ENCODE measurements at regions not wholly inside any gene's neighbourhood (a gene's known extent, or its start where the extent isn't known, plus 50 kb on each side); places are given as distances from the start of the nearest gene placed in this dataset.
"Not testable (repeated sequence)": the region's sequence is repeated elsewhere in the genome, so short reads cannot be mapped to it uniquely, and the experiment has no call there.

- TF ChIP-seq POLR2AphosphoS5 (IDR thresholded peaks at IDR 0.05; ENCODE audit: low read depth); CTCF (conservative IDR thresholded peaks at IDR 0.05; ENCODE audit: low read depth in 2 of 2); NANOG (IDR thresholded peaks at IDR 0.05; ENCODE audit: borderline replicate concordance); EZH2 (IDR thresholded peaks at IDR 0.05; ENCODE audit: low read depth, unreplicated experiment); EZH2phosphoT487 (IDR thresholded peaks at IDR 0.05; ENCODE audit: unreplicated experiment); JUNB (IDR thresholded peaks at IDR 0.05; ENCODE audit: unreplicated experiment); CREB1 (CRISPR knock-in tag; IDR thresholded peaks at IDR 0.05; ENCODE audit: low read depth); STAT1 (IDR thresholded peaks at IDR 0.05; ENCODE audit: unreplicated experiment); ZNF114 (CRISPR knock-in tag; IDR thresholded peaks at IDR 0.05): not testable (repeated sequence)
- TF ChIP-seq, protein P1, sequence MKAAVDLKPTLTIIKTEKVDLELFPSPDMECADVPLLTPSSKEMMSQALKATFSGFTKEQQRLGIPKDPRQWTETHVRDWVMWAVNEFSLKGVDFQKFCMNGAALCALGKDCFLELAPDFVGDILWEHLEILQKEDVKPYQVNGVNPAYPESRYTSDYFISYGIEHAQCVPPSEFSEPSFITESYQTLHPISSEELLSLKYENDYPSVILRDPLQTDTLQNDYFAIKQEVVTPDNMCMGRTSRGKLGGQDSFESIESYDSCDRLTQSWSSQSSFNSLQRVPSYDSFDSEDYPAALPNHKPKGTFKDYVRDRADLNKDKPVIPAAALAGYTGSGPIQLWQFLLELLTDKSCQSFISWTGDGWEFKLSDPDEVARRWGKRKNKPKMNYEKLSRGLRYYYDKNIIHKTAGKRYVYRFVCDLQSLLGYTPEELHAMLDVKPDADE (IDR thresholded peaks at IDR 0.05): not testable (repeated sequence)
- TF ChIP-seq, protein P2, sequence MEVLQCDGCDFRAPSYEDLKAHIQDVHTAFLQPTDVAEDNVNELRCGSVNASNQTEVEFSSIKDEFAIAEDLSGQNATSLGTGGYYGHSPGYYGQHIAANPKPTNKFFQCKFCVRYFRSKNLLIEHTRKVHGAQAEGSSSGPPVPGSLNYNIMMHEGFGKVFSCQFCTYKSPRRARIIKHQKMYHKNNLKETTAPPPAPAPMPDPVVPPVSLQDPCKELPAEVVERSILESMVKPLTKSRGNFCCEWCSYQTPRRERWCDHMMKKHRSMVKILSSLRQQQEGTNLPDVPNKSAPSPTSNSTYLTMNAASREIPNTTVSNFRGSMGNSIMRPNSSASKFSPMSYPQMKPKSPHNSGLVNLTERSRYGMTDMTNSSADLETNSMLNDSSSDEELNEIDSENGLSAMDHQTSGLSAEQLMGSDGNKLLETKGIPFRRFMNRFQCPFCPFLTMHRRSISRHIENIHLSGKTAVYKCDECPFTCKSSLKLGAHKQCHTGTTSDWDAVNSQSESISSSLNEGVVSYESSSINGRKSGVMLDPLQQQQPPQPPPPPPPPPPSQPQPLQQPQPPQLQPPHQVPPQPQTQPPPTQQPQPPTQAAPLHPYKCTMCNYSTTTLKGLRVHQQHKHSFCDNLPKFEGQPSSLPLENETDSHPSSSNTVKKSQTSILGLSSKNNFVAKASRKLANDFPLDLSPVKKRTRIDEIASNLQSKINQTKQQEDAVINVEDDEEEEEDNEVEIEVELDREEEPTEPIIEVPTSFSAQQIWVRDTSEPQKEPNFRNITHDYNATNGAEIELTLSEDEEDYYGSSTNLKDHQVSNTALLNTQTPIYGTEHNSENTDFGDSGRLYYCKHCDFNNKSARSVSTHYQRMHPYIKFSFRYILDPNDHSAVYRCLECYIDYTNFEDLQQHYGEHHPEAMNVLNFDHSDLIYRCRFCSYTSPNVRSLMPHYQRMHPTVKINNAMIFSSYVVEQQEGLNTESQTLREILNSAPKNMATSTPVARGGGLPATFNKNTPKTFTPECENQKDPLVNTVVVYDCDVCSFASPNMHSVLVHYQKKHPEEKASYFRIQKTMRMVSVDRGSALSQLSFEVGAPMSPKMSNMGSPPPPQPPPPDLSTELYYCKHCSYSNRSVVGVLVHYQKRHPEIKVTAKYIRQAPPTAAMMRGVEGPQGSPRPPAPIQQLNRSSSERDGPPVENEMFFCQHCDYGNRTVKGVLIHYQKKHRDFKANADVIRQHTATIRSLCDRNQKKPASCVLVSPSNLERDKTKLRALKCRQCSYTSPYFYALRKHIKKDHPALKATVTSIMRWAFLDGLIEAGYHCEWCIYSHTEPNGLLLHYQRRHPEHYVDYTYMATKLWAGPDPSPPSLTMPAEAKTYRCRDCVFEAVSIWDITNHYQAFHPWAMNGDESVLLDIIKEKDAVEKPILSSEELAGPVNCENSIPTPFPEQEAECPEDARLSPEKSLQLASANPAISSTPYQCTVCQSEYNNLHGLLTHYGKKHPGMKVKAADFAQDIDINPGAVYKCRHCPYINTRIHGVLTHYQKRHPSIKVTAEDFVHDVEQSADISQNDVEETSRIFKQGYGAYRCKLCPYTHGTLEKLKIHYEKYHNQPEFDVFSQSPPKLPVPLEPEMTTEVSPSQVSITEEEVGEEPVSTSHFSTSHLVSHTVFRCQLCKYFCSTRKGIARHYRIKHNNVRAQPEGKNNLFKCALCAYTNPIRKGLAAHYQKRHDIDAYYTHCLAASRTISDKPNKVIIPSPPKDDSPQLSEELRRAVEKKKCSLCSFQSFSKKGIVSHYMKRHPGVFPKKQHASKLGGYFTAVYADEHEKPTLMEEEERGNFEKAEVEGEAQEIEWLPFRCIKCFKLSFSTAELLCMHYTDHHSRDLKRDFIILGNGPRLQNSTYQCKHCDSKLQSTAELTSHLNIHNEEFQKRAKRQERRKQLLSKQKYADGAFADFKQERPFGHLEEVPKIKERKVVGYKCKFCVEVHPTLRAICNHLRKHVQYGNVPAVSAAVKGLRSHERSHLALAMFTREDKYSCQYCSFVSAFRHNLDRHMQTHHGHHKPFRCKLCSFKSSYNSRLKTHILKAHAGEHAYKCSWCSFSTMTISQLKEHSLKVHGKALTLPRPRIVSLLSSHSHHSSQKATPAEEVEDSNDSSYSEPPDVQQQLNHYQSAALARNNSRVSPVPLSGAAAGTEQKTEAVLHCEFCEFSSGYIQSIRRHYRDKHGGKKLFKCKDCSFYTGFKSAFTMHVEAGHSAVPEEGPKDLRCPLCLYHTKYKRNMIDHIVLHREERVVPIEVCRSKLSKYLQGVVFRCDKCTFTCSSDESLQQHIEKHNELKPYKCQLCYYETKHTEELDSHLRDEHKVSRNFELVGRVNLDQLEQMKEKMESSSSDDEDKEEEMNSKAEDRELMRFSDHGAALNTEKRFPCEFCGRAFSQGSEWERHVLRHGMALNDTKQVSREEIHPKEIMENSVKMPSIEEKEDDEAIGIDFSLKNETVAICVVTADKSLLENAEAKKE (CRISPR knock-in tag; IDR thresholded peaks at IDR 0.05): not testable (repeated sequence)
- TF ChIP-seq, protein P3, sequence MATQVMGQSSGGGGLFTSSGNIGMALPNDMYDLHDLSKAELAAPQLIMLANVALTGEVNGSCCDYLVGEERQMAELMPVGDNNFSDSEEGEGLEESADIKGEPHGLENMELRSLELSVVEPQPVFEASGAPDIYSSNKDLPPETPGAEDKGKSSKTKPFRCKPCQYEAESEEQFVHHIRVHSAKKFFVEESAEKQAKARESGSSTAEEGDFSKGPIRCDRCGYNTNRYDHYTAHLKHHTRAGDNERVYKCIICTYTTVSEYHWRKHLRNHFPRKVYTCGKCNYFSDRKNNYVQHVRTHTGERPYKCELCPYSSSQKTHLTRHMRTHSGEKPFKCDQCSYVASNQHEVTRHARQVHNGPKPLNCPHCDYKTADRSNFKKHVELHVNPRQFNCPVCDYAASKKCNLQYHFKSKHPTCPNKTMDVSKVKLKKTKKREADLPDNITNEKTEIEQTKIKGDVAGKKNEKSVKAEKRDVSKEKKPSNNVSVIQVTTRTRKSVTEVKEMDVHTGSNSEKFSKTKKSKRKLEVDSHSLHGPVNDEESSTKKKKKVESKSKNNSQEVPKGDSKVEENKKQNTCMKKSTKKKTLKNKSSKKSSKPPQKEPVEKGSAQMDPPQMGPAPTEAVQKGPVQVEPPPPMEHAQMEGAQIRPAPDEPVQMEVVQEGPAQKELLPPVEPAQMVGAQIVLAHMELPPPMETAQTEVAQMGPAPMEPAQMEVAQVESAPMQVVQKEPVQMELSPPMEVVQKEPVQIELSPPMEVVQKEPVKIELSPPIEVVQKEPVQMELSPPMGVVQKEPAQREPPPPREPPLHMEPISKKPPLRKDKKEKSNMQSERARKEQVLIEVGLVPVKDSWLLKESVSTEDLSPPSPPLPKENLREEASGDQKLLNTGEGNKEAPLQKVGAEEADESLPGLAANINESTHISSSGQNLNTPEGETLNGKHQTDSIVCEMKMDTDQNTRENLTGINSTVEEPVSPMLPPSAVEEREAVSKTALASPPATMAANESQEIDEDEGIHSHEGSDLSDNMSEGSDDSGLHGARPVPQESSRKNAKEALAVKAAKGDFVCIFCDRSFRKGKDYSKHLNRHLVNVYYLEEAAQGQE (IDR thresholded peaks at IDR 0.05; ENCODE audit: unreplicated experiment): not testable (repeated sequence)
These were observed 220.0 kb downstream of the SYK start for GRCh38 chr9:91021656-91022055.
